Muscle of arm (tissue), 1 donor: ENCODE measurements at regions not wholly inside any gene's neighbourhood (a gene's known extent, or its start where the extent isn't known, plus 50 kb on each side); places are given as distances from the start of the nearest gene placed in this dataset.
"Not testable (repeated sequence)": the region's sequence is repeated elsewhere in the genome, so short reads cannot be mapped to it uniquely, and the experiment has no call there.

Experiments
- DNase-seq: peaks from one replicate; pipeline ENCODE4 v3.0.0-alpha.2; 2013

DNA sequence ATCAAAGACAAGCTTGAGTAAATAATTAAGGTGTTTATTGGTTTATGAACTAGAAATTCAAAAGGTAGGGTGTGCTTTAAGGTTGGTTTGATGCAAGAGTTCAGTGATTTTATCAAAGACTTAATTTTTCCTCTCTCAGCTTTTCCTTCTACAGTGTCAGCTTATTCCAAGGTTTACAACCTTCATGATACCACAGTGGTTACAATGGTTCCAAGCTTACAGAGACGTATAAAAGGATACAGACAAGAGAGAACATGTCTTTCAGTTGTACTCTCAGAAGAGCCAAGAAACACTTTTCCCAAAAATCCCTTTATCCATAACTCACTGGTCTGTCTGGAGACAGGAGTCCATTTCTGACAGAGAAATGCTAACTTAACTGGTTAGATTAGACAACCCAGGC, 93.5 kb upstream of the LOC128125822 start:
- DNase-seq, result no peak

DNA sequence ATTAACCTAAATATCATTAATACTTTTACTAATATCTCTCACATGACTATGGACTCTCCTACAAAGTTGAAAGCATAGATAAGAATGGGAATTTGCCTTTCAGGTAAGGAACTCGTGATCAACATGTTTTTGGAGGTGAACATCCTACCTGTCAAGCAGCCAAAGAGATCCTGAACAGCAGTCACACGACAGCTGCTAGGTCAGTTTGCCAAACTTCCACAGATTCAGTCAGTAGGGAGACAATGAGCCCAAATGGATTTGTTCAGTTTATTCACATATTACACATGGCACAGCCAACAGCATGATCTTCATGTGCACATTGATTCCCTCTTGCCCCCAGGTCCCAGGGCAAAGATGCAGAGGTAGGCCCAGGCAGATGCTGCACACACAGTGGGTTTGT, 86.1 kb upstream of the LOC128125822 start:
- no peak for DNase-seq

DNA sequence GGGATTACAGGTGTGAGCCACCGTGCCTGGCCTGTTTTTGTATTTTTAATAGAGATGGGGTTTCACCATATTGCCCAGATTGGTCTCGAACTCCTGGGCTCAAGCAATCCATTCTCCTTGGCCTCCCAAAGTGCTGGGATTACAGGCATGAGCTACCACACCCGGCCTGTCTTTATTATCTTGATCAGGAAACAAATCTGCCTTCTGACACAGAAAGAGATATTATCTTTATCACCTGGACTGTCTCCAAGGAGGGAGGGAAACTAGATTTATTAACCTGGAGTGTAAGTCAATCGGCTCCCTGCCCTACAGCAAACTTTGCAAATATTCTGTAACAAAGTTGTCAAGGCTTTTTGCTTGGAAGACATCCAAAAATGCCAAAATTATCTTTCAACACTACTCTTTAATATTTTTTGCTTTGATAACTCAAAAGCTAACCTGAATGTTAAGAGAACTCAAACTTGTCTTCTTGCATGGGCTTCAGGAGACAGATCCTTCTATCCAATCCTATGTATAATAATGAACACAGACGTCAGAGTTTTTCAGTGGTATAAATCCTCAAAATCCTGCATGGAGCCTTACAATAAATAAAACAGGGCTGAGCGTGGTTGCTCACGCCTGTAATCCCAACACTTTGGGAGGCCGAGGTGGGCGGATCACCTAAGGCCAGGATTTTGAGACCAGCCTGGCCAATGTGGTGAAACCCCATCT, 85.0 kb upstream of the LOC128125822 start:
- DNase-seq, result no peak

DNA sequence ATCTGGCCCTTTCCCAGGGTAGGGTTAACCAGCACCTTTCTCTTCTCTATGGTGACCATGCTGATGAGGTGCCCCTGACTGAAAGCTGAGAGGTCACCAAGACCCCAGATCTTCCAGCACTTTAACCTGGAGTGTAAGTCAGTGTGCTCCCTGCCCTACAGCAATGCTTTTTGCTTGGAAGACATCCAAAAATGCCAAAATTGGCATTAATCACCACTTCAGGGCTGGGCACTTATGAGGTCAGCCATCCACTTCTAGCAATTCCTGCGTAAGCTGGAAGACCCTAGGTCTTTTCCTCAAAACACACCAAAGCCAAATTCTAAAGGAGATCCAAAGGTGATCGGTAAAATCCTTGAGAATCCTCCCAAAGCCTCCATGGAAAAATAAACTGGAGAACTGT, 81.2 kb upstream of the LOC128125822 start:
- no peak for DNase-seq

DNA sequence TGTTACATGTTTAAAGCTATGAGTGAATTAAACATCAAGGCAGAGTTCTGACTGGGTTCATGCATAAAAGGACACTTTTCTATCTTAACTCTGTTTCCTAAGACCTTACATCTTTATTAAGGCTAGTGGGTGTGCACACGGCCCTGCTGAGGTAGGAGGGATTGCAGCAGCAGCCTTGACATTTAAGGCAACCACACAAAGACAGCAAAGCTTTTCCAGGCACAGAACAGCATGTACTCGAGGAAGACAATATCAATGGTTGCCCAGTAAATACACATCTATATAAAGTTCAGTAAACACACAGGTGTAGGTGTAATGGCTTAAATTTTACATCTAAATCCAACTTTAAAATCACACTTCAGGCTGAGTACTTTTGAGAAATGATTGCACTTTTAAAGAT, 79.8 kb upstream of the LOC128125822 start:
- no peak for DNase-seq

DNA sequence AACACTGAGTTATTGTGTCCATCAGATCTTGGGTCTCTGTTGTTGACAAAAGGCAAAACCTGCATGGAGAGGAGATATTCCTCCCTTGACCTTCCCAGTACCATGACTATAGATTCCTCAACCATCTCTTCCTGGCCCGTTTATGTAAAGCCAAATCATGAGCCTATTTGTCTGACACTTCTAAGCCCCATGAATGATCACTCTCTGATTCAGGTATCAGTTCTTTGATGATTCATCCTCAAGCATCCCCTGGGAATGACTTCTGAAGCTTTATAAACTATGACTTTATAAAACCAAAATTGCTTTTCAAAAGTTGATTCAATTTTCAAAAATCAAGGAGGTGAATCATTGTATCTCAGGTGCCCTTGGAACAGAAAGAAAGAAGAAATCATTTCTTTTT, 78.7 kb upstream of the LOC128125822 start:
- no peak for DNase-seq

DNA sequence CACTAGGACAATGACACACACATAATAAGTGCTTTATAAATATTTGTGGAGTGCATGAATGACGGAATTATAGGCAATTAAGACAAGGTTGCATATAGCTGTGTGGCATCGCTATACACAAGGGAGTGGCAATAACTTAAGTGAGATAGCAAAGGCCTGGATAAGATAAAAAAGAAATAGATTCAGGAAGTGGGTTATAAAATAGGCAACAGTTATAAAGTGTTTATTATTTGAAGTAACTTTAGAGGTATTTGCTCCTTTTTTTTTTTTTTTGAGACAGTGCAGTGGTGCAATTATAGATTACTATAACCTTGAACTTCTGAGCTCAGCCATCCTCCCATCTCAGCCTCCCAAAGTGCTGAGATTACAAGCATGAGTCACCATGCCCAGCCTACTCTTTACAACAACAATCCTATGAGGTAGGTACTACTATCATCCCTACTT, 75.9 kb upstream of the LOC128125822 start:
- no peak for DNase-seq

DNA sequence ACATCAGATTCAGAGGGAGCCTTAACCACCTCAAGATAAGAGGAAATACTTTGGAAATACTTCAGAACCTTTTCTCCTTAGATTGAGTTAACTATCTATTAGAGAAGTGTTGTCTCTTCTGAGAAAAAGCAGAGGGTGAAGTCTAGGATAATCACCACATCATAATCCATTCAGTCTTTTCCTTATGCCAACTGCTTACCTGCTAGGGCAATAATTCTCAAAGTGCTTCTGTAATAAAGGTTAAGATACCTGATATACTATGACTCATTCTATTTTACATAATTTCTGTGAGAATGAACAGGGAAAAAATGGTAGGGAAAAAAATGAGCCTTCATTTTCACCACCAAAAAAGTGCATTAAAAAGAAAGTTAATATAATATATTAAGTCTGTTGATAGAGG, 70.1 kb upstream of the LOC128125822 start:
- no peak for DNase-seq

DNA sequence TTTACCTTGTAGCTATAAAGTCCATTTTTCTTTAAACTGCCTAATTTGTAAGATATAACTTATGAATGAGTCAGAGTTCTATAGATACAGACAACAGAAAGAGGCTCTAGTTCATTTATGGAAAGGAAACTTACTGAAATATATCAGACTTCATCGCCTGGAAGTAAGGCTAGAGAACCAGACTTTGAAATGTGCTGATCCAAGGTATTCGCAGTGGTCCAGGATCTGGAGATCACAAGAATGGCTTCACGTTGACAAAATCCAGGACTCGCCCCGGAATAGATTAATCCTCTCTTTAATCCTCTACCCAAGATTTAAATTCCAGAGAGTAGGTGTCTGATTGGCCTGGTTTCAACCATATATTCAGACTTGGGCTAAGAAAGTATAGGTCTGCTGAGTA, 69.1 kb upstream of the LOC128125822 start:
- DNase-seq, result no peak

DNA sequence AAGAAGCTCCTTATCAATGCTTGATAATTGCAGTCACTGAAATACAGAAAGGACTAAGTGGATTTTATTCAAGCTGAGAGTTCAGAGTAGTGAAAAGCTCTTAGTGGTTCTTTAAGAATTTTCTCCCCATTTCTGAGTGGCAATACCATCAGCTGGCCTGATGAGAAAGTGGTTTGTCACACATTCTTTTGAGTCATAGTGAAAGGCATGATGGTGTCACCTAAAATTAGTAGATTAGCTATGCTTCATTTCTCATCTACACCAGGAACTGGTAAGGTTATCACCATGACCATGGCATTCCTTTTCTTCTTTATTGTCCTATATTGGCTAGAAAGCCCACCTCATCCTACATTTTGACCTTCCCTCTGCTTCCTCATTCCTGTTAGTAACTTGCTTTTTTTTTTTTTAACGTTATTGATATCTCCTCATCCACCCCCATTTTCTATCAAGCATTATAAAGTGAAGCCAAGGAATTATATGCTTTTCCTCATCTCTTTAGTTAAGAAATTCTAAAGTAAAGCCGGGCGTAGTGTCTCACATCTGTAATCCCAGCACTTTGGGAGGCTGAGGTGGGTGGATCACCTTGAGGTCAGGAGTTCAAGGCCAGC, 67.4 kb upstream of the LOC128125822 start:
- DNase-seq, result no peak

DNA sequence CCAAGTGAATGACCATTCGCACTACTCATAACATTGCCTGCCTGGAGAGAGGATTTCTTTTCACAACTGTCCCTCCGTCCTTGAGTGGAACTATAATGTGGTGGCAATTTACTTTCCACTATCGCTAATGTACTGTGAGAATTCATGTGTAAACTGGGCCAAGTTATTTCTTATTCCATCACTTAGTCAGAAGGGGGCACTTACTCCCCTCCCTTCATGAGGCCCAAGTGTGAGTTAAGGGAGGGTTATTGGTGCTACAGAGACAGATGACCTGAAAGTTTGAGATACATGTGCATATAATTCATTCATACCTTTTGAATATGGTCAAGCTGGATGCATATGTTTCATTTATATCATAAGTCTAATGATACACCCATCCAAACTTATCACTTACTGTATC, 65.2 kb upstream of the LOC128125822 start:
- DNase-seq, result no peak

DNA sequence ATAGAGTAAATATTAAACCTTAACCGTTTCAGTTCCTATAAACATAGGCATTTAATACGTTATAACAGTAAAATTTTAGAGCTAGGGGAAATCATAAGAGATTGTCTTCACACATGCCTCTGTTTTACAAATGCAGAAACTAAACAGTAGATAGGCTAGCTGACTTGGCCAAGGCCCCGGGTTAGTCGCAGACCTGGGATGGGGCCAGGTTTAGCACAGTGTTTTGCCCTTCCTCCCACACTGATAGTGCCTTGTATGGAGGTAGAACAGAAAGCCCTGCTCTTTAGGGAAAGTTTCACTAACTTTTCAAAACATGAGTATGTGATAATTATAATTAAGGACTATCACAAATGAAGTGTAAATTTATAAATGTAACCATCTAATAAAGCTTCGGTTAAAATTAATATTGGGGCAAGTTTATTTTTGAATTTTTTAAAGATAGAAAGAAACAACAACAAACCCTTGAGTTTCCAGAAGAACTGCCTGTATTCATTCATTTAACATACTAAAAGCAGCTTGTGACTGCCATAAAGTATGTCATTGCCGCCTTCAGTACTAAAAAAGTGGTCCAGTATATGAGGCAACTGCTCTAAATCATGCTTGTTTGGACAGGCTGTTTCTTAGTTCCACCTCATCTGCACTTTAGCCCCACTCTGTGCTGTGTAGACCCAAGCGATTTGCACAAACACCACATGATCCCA, 62.5 kb upstream of the LOC128125822 start:
- DNase-seq, result peak; percentile 16

DNA sequence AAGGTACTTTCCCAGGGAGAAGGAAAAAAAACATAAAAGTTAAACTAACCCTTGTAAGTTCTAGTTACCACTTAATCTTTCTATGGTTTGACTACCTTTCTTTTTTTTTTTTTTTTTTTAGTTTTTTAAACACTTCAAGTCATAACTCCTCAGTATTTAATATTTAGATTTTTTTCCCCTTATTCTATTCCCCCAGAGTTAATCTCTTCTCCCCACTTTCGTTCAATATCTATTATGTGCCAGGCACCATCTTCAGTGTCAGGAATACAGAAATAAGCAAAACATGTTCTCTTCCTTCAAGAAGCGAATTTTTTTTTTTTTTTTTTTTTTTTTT, 62.0 kb upstream of the LOC128125822 start:
- no peak for DNase-seq

DNA sequence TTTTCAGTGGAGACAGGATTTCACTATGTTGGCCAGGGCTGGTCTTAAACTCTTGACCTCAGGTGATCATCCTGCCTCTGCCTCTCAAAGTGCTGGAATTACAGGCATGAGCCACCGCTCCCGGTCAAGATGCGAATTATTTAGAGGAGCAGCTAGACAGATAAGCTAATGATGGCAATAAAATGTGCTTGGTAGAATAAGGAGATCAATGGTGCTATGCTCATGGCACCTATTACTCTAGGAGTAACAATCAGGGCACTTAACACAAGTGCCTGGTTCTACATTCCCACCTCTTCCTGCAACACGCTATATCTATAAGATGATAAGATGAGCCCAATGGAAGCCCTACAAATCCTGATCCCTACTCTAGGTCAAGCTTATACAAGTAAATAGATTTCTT, 61.4 kb upstream of the LOC128125822 start:
- DNase-seq, result no peak

DNA sequence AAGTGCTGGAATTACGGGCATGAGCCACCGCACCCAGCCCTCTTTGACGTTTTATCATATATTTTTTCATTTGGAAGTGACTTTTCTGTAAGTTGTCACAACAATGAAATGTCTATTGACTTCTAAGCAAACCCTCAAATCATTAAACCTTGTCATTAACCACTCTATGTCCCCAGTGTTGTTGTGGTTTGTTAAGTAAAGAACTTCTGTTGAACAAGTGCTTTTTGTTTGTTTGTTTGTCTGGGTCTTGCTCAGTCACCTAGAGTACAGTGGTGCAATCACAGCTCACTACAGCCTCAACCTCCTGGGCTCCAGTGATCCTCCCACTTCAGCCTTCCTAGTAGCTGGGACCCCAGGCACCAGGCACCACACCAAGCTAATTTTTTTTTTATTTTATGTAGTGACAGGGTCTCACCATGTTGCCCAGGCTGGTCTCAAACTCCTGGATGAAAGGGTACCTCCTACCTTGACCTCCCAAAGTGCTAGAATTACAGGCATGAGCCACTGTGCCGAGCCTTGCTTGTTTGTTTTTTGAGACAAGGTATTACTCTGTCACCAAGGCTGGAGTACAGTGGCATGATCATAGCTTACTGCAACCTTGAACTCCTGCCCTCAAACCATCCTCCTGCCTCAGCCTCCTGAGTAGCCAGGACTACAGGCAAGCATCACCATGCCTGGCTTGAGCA, 57.6 kb upstream of the LOC128125822 start:
- no peak for DNase-seq

DNA sequence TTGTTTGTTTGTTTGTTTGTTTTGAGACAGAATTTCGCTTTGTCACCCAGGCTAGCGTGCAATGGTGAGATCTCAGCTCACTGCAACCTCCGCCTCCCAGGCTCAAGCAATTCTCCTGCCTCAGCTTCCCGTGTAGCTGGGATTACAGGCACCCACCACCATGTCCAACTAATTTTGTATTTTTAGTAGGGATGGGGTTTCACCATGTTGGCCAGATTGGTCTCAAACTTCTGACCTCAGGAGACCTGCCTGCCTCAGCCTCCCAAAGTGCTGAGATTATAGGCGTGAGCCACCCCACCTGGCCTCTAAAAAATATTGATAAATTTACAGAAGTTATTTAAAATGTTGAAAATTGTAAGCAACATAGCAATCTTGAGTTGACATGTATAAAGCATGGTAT, 57.1 kb upstream of the LOC128125822 start:
- DNase-seq, result not testable (repeated sequence)

DNA sequence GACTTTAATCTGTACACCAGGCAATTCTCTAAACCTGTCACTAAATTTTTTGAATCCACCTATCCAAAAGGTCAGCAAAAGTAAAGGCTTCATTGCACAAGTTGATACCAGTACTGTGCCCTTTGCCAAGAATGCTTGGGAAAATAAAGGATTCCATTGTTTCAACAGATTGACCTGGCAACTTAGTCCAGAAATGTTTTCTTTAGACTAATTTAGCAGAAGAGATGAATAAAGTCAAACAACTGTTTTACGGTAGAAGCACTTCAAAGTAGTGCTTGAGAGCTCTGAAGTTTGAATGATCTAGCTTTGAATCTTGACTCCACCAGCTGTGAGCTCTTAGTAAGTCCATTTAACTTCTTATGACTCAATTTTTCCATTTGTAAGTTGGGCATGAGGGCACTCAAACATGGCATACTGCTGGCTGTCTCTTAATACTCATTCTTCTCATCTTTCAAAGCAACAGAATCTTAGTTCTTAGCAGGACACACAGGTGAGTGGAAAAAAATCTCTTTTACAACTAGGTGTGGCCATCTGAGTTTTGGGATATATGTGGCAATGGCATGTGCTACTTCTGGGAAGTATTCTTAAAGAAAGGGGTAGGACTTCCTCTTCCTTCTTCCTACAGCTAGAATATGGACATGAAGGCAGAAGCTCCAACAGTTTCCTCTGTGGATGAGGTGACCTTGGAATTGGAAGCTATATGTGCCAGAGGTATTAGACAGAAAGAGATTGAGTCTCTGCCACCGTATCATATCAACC, 55.9 kb upstream of the LOC128125822 start:
- no peak for DNase-seq

DNA sequence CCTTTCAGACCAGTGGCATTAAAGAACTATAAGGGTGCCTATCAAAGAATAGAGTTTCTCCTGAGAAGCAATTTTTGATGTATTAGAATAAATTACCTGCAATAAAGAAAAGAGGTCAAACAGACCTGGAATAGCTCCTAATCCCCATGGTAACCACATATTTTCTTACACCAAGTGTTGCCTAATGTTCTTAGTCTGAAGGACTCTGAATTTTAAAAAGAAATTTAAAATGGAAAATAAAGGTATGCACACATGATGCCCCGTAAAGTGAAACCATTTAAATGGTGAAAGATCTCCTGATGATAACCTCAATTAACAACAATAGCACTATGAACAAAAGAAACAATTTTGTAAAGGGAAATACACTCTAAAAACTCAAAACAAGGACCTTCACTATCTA, 55.1 kb upstream of the LOC128125822 start:
- no peak for DNase-seq

DNA sequence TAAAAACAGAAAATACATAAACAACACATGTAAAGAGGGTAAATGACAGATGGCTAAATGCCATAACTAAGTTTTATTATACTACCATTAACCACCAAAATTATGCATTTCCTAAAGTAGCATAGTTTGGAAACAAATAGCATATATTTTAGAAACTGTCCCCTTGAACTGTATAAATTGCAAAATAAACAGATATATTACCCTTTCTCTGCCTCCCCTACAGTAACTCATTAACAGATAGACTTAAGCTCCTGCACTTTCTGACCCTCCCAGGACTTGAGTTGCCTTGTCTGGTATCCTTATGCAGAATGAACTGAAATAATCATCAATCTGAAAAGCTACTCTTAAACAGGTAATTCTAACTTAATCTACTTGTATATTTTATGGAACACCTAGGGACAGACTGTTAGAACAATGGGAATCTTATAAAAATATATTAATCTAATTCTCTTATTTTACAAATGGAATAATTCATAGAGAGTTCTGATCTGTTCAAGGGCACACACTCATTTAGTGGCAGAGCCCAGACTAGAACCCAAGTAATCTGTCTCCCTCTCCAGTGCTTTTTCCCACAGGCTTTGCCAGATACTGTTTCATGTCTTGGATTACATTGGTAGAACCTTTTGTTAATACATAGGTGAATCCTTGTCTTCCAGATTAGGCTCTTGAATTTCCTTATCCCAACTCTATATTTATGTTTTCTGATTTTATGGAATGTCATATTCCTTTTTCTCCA, 50.6 kb upstream of the LOC128125822 start:
- DNase-seq, result no peak
